SU-DHL-6 (cell line): ENCODE measurements at regions not wholly inside any gene's neighbourhood (a gene's known extent, or its start where the extent isn't known, plus 50 kb on each side); places are given as distances from the start of the nearest gene placed in this dataset.

Experiments
- EZH2phosphoT487 ChIP-seq: fragments of 200-600 bp; sonication (generic), shearing (Covaris generic); conservative IDR thresholded peaks from 2 replicates; pipeline ENCODE4 v1.6.1; 2018; ENCODE audit warnings: mild to moderate bottlenecking, antibody characterized with exemption, low read length, moderate library complexity, mixed read lengths
- TF ChIP-seq, protein P1 (sequence below): fragments of 200-600 bp; sonication (generic); IDR thresholded peaks from one replicate; pipeline ENCODE4 v1.5.1; 2017; ENCODE audit warnings: antibody characterized with exemption, mild to moderate bottlenecking, low read length, moderate library complexity; ENCODE audit not compliant: insufficient read depth, poor library complexity, severe bottlenecking

DNA sequence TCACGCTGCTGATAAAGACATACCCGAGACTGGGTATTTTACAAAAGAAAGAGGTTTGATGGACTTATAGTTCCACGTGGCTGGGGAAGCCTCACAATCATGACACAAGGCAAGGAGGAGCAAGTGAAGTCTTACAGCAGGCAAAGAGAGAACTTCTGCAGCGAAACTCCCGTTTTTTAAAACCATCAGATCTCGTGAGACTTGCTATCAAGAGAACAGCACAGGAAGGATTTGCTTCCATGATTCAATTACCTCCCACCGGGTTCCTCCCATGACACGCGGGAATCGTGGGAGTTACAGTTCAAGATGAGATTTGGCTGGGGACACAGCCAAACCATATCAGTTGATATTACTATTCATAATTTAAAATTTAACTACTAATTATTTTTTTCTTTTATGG lies 157.3 kb upstream of the ATXN1 start:
- TF ChIP-seq, protein P1, sequence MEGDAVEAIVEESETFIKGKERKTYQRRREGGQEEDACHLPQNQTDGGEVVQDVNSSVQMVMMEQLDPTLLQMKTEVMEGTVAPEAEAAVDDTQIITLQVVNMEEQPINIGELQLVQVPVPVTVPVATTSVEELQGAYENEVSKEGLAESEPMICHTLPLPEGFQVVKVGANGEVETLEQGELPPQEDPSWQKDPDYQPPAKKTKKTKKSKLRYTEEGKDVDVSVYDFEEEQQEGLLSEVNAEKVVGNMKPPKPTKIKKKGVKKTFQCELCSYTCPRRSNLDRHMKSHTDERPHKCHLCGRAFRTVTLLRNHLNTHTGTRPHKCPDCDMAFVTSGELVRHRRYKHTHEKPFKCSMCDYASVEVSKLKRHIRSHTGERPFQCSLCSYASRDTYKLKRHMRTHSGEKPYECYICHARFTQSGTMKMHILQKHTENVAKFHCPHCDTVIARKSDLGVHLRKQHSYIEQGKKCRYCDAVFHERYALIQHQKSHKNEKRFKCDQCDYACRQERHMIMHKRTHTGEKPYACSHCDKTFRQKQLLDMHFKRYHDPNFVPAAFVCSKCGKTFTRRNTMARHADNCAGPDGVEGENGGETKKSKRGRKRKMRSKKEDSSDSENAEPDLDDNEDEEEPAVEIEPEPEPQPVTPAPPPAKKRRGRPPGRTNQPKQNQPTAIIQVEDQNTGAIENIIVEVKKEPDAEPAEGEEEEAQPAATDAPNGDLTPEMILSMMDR, result no peak
- no peak for TF ChIP-seq EZH2phosphoT487
